ENCODE measurements at regions not wholly inside any gene's neighbourhood (a gene's known extent, or its start where the extent isn't known, plus 50 kb on each side); places are given as distances from the start of the nearest gene placed in this dataset.

GRCh38 chr2:105974812-105975211 lies 219.3 kb downstream of the UXS1 start (continued):
- no peak for TF ChIP-seq CHD7 (IDR thresholded peaks at IDR 0.05; ENCODE audit: insufficient replicate concordance, low read length)
- no peak for TF ChIP-seq KDM1A (IDR thresholded peaks at IDR 0.05; ENCODE audit: borderline replicate concordance, low read length)
- no peak for TF ChIP-seq ATF3 (IDR thresholded peaks at IDR 0.05; ENCODE audit: insufficient read depth, low read depth, low read length)
- TF ChIP-seq CBX8 (IDR thresholded peaks at IDR 0.05; ENCODE audit: borderline replicate concordance, low read depth, low read length) = no peak
- TF ChIP-seq BACH1 (IDR thresholded peaks at IDR 0.05; ENCODE audit: low read length) = no peak
- no peak for TF ChIP-seq TCF12 (IDR thresholded peaks at IDR 0.05; ENCODE audit: low read depth, low read length)
- no peak for TF ChIP-seq GABPA (IDR thresholded peaks at IDR 0.05; ENCODE audit: borderline replicate concordance, insufficient read depth, low read length)
- TF ChIP-seq ATF2 (IDR thresholded peaks at IDR 0.05; ENCODE audit: low read length) = no peak

Measured in H1 (cell line).